ENCODE measurements at regions not wholly inside any gene's neighbourhood (a gene's known extent, or its start where the extent isn't known, plus 50 kb on each side); places are given as distances from the start of the nearest gene placed in this dataset.

DNA sequence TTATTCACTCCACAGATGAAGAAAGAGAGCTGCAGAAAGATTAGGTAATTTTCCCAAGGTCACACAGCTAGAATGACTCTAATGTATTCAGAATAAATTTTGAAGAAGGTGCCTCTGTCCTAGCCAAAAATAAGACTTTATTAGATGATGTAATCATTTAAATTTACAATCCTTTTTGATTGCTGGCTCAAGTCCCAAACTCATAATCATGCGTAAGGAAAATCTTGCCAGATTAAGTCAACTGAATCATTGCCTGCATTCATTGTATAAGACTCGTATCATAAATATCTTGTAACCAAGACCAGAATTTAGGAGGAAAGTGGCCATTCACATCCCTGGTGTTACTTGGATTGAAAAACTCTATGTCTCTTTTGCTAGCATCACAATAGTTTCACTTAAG, 53.1 kb upstream of the STK39 start:
- H3K4me2 ChIP-seq (ENCODE audit: insufficient read depth in 1 of 2, low read depth in 2 of 2, low read length in 2 of 2), result no peak overlapping the region
- H4K5ac ChIP-seq (ENCODE audit: insufficient read length, low read depth, low read length), result no peak overlapping the region
- H2BK15ac ChIP-seq (ENCODE audit: low read length), result no peak overlapping the region
- no peak overlapping the region for H3K4me3 ChIP-seq (ENCODE audit: extremely low read depth in 1 of 4, insufficient read depth in 2 of 4, low read depth in 3 of 4, low read length in 4 of 4)
- H2BK120ac ChIP-seq (replicated peaks; ENCODE audit: low read depth, low read length), result no peak overlapping the region
- no peak for DNase-seq (ENCODE audit: low read depth in 1 of 2, low spot score in 2 of 2)
- H3K14ac ChIP-seq (ENCODE audit: insufficient read length), result no peak overlapping the region
- no peak overlapping the region for H3K4ac ChIP-seq (replicated peaks; ENCODE audit: insufficient read length, low read depth, low read length)
- H4K20me1 ChIP-seq (replicated peaks in 1 of 2; ENCODE audit: control insufficient read depth in 1 of 2, insufficient read depth in 2 of 2, low read length in 2 of 2), result no peaks in the 10 kb centered on the region
- H3K79me1 ChIP-seq (ENCODE audit: low read depth, low read length), result no peaks in the 10 kb centered on the region
- H2BK5ac ChIP-seq (ENCODE audit: low read depth, low read length), result no peak overlapping the region
- H3K27ac ChIP-seq (ENCODE audit: low read depth, low read length), result no peak overlapping the region
- no peak overlapping the region for H3K9ac ChIP-seq (replicated peaks in 1 of 4; ENCODE audit: extremely low read depth in 1 of 4, low read depth in 3 of 4, low read length in 3 of 4)
- H3K56ac ChIP-seq (replicated peaks; ENCODE audit: insufficient read length, low read depth, low read length), result no peak overlapping the region
- H2AK5ac ChIP-seq (ENCODE audit: low read depth, low read length), result no peak overlapping the region
- H2AFZ ChIP-seq (ENCODE audit: low read length), result no peak overlapping the region
- H2BK20ac ChIP-seq (ENCODE audit: low read length), result no peak overlapping the region
- CTCF ChIA-PET (ENCODE audit: partially characterized antibody), result interaction anchor here (0.6 to 2.5 kb wide), 3 partner anchors 27 to 269 kb away, joined by 3 to 8 read pairs (median 5); no protein-coding TSS in a partner anchor
- POLR2A ChIA-PET (ENCODE audit: partially characterized antibody), result no interaction called here
- no peak for FAIRE-seq
- H2BK12ac ChIP-seq (ENCODE audit: low read depth, low read length), result no peak overlapping the region
- no peak overlapping the region for H3K18ac ChIP-seq (ENCODE audit: extremely low read depth, low read length)
- H3K23ac ChIP-seq (ENCODE audit: insufficient read length), result no peak overlapping the region
- no peak for TF ChIP-seq RBBP5 (IDR thresholded peaks at IDR 0.05; ENCODE audit: borderline replicate concordance, low read depth, low read length)
- no peak for TF ChIP-seq TBP (IDR thresholded peaks at IDR 0.05; ENCODE audit: low read depth, low read length)
- H3K36me3 ChIP-seq (ENCODE audit: control insufficient read depth in 2 of 4, insufficient read depth in 4 of 4, low read length in 3 of 4), result no peaks in the 10 kb centered on the region
- H3K23me2 ChIP-seq (ENCODE audit: low read depth, low read length), result no peaks in the 10 kb centered on the region
- H3K79me2 ChIP-seq (ENCODE audit: control insufficient read depth in 1 of 2, insufficient read depth in 2 of 2, low read length in 2 of 2), result no peaks in the 10 kb centered on the region
- no peaks in the 10 kb centered on the region for H3K9me3 ChIP-seq (ENCODE audit: insufficient read depth in 2 of 2, low read depth in 1 of 2, low read length in 1 of 2)
- no peak overlapping the region for H4K91ac ChIP-seq (replicated peaks; ENCODE audit: insufficient read length, low read length)
- H3K4me1 ChIP-seq (replicated peaks in 1 of 4; ENCODE audit: control insufficient read depth in 3 of 4, insufficient read depth in 4 of 4, low read length in 3 of 4), result peaks cover 0 to 4% (median 0%) of the 10 kb centered on the region in 4 experiments; a peak in 1 of 7 replicates
- WGBS, 2 experiments (ENCODE audit: extremely low coverage in 1 of 2, insufficient coverage in 1 of 2, insufficient read length in 1 of 2, insufficient replicate concordance in 2 of 2, low coverage in 1 of 2, low lambda C conversion rate in 2 of 2, missing lambda C conversion rate in 1 of 2), result 89% methylated on average over 2 of the region's 2 CpGs; no CpG with 5 or more reads in 1 of the 2 experiments
- H4K8ac ChIP-seq (ENCODE audit: extremely low read depth, insufficient read depth, low read length), result no peak overlapping the region
- H3K27me3 ChIP-seq (replicated peaks in 1 of 4; ENCODE audit: control insufficient read depth in 3 of 4, extremely low read depth in 1 of 4, insufficient read depth in 3 of 4, low read length in 3 of 4), result no peaks in the 10 kb centered on the region
